Left hindlimb (tissue), 1 donor: ENCODE measurements at regions not wholly inside any gene's neighbourhood (a gene's known extent, or its start where the extent isn't known, plus 50 kb on each side); places are given as distances from the start of the nearest gene placed in this dataset.

Source experiments
- DNase-seq: peaks from one replicate; pipeline ENCODE4 v3.0.0-alpha.2; 2018

GRCh38 chr5:2487152-2487763 lies 264.2 kb downstream of the IRX2 start:
- DNase-seq, result no peak

DNA sequence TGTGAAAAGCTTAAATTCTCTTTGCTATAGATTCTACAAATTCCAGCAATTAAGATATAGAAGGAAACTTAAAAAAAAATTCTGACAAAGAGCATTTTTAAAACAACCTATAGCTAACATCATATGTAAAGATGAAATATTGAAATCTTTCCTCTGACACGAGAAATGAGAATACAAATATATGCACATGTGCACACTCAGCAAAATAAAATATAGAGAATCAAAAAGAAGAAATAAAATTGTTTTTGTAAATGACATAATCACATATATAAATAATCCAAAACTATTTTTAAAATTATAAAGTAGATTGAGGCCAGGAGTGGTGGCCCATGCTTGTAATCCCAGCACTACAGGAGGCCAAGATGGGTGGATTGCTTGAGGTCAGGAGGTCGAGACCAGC lies 265.1 kb downstream of the IRX2 start:
- no peak for DNase-seq

DNA sequence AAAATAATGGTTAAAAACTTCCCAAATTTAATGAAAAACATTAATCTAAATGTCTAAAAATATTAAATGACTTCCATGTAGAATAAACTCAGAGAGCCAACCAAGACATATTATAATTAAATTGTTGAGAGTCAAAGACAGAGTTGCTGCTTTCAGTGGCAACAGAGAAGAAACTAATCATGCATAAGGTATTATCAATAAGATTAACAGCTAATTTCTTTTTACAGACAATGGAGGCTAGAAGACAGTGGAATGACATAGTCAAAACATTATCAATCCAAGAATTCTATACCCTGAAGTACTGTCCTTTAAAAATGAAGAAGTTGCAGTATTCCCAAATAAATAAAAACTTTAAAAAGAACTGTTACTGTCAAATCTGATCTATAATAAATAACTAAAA lies 268.7 kb downstream of the IRX2 start:
- no peak for DNase-seq

GRCh38 chr5:2480871-2481270 lies 270.6 kb downstream of the IRX2 start:
- DNase-seq, result no peak

DNA sequence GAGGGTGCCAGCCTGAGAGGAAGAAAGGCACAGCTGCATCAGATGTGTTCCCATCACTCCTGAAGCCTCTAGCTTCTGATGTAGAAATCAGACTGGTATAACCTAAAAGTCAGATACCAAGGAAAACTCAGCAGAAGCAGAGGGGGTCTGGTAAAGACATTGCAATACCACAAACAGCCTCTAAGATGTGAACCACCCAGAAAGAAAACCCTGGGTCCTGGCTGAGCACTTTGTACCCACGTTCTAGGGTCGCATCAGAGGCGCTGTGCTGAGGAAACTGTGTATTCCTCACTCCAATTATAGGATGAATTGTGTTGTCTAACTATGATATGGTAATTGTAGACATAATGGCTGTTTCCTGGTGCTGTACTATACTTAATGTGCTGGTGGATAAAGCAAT lies 275.6 kb downstream of the IRX2 start:
- no peak for DNase-seq

DNA sequence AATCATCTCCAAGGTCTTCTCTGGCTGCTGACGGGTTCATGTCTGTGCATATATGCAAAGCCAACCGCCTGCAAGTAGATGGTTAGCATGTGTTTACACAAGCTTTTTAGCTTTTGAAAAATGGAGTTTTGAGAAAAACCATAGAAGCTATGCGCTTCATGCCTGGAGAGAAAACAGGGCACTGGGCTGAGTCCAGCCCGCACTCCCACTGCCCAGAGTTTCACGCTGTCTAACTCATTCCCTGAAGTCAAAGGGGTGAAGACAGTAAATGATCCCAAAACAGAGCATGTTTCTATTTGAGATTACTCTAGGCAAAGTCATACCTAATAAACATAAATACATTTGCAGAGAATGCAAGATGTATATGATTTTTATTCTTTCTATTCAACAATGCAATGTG lies 278.8 kb downstream of the IRX2 start:
- no peak for DNase-seq

DNA sequence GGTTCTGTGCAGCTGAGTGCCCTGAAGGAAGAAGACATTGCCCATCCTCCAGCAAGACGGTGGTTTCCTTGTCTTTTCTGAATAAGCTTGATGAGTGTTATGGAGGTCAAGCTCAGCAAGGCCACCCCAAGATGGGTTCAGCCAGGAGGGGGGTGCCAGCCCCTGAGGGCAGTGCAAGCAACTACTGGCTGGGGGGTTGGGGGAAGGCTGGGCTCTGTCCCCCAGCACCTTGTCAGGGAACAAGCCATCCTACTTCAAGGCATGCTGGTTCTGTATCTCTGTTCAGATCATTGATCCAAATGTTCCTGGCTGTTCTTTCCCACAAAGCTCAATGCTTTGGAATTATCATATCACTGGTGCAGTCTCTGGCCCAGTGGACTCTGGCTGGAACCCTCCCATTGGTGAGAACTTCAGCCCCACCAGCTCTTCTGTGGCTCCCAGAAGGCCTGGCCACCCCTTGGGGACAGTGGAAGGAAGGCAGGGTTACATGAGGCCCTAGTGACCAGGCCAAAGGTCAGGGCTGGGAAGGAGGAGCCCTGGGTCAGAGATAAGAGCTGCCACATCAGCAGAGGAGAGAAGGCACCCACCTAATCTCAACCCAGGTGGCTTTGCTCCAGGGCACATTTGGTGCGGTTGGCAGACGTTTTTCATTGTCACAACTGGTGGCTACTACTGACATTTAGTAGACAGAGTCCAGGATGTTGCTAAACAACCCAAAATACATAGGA lies 280.2 kb downstream of the IRX2 start:
- no peak for DNase-seq

- DNase-seq, result no peak
Observed at GRCh38 chr5:2466966-2467365, 284.5 kb downstream of the IRX2 start.

DNA sequence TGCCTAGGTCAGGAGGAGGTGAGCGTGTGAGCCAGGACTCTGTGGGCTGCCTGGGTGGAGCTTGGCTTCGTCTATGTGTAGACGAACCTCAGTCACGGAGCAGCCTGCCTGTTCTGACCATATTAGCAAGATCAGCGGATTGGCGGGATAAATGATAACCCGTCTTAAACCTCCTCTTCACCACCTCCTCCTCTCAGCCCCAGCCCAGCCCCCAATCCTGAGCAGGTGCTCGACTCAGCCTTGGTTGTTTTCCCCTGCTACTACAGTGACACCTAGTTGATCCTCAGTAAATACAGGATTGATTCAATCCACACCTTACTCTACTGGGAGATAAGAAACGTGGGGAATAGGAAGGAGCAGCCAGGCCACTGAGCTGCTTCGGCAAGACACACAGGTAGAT lies 286.1 kb downstream of the IRX2 start:
- no peak for DNase-seq

DNA sequence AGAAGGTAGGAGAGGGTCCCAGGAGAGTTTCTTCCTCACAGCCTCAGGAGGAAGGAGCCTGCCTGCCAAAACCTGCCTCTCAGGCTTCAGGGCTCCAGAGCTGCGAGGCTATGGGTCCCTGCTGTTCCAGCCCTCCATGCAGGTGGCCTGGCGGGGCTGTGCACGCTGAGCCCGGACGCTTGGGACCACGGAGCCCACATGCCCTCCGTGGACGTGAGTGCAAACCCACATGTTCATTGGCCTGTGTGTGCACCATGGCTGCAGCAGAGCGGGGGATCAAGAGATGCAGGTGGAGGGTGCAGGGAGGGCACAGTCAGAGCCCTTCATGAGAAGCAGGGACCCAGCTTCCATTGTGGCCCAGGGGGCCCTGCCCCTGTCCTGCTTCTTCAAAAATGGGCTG lies 287.3 kb downstream of the IRX2 start:
- DNase-seq, result no peak

DNA sequence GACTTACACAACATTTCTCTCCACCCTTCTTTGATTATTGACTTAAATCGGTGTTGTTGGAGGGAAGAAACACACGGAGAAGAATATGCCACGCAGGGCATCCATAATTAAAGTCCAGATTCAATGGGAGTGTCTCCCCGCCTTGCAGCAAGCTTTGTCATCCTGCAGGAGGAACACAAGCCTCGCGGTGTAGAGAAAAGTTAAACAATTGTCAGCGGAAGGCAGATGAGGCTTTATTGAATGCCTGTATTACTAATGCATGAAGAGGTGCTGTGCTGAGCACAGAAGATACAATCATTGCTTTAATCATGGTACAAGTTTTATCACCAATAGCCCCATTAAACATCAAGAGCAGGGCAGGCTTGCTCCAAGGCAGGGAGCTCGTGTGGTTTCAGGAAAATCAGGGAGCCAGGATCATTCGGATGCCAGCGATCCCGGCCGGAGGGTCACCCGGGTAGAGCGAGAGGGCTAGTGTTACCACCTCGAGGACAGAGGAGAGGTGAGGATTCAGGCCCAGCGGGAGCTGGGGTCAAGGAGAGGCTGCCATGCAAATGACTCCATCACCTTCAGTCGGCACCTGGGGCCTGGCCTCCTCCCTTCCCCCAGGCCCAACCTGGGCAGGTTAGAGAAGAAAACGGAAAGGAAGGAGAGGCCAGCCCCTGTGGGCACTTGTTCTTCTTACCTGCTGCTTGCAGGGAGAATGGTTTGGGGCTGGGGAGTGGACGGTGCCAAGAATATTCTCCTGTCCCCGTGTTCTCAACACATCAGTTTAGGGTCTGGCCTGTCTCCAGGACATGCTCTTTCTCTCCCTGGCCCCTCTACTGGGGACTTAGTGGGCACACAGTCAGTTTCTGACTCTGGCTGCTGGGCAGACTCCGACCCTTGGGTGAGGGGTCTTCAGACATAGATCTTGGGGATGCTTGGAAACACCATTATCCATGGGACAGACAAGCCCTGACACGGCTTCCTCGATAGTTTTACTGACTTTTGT lies 289.5 kb downstream of the IRX2 start:
- no peak for DNase-seq

- DNase-seq, result no peak
Observed at GRCh38 chr5:2460098-2460497, 291.4 kb downstream of the IRX2 start.

- no peak for DNase-seq
Observed at GRCh38 chr5:2459251-2459650, 292.2 kb downstream of the IRX2 start.

GRCh38 chr5:2455878-2456277 lies 295.6 kb downstream of the IRX2 start:
- no peak for DNase-seq

GRCh38 chr5:2454876-2455275 lies 296.6 kb downstream of the IRX2 start:
- DNase-seq, result no peak

GRCh38 chr5:2453781-2454180 lies 297.7 kb downstream of the IRX2 start:
- no peak for DNase-seq

DNA sequence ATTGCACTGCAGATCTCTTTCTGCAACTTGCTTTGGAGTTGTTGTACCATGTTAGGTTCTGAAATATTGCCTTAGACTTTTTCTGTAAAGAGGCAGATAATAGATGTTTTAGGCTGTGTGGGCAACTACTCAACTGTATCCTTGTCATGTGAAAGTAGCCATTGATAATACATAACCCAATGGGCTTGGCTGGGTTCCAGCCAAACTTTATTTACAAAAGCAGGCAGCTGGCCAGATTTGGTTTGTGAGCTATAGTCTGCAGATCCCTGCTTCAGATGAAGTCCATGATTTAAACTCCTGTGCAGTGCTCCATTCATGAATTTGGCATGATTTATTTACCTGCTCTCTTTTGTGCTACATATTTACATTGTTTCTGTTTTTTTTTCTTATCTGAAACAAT lies 300.4 kb downstream of the IRX2 start:
- no peak for DNase-seq

DNA sequence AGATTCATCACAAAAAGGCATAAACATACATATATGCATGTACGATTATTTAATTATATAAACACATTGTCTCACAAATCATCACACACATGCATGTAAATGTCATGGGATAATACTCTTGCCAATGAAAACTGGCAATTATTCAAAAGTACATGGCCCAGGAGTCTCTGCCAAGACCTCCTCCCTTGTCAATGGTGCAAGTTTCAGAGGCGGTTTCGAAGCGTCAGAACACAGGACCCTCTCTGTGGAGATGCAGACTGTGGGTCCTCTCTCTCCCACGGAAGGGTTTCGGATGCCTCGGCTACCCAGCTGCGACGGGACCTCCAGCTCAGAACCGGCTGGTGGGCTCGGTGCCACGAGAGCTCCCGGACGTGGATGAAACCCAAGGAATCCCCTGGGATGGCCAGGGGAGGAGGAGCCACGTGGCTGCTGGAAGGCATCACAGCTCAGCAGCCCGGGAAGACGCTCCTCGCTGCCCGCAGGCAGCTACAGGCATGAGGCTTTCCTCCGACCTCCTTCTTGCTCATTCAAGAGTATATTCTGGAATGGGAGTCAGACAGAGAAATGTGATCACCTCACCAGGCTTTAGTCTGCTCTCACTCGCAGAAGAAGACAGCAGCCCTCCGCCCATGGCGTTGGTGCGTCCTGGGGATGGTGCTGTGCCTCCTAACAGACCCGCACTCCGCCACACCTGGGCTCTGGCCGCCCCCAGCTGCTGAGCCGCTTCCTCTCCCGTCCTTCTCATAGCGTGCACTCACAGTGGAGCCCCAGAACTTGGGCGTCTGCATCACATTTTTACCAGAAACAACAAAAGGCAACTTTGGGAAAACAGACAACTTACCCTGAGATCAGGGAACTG lies 308.8 kb downstream of the IRX2 start:
- no peak for DNase-seq

GRCh38 chr5:2441495-2442180 lies 309.8 kb downstream of the IRX2 start:
- DNase-seq, result no peak

DNA sequence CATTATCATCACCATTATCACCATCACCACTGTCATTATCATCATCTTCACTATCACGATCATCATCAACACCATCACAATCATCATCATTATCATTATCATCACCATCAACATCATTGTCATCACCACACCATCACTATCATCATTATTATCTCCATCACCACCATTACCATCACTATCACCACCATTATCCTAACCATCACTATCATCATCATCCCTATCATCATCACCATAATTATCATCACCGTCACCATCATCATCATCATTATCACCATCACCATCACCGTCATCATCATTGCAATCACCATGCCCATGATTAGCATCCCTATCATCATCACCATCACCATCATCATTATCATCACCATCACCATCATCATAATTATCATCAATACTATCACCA lies 311.9 kb downstream of the IRX2 start:
- DNase-seq, result no peak

GRCh38 chr5:2433086-2433485 lies 318.4 kb downstream of the IRX2 start:
- no peak for DNase-seq
